HG02973 (cell line): ENCODE measurements at regions not wholly inside any gene's neighbourhood (a gene's known extent, or its start where the extent isn't known, plus 50 kb on each side); places are given as distances from the start of the nearest gene placed in this dataset.
A peak's percentile ranks its signal among the peaks of the same experiment; 100 is the strongest.
"Not testable (repeated sequence)": the region's sequence is repeated elsewhere in the genome, so short reads cannot be mapped to it uniquely, and the experiment has no call there.

Experiments
- ATAC-seq: cut with Tn5 transposase; IDR thresholded peaks from one replicate; pipeline ENCODE4 v1.9.1; 2021; ENCODE audit warnings: moderate library complexity; ENCODE audit not compliant: unreplicated experiment

DNA sequence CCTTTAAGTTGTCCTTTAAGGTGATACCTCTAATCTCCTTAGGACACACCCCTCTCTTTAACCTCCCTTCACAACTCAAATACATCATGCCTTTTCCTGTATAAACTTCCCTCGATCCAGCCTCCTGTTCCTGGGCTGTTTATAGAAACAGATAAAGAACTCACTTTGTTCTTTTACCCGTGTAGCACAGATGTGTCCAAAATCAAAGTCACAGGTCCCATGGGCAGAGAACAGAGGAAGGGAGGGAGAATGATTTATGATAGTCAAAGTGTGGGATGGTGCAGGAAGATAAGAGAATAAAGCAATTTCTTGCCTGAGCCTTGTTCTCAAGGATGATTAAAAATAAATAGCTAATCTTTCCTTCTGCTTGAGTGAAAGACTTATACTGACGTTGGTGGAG lies 50.3 kb upstream of the CABCOCO1 start:
- ATAC-seq = no peak

DNA sequence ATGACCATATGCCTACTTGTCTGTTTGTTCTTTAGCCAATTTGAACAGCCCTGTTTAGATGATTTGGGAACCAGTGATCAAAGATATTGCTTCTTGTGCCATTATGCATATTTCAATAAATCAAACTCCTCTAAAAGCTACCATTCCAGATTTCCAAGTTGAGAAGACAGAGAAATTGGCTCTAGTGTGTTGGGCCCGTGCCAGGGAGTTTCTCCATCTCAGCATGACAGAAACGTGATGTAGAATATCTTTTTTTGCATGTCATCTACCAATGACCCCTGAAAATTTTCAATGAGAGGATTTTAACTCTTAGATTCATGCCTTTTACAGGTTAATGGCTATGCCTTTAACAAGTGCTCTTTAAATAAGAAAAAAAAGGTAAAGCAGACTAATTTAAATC lies 50.7 kb upstream of the CABCOCO1 start:
- ATAC-seq = no peak

- ATAC-seq = no peak
Observed at GRCh38 chr10:61609701-61610100, 53.0 kb upstream of the CABCOCO1 start.

DNA sequence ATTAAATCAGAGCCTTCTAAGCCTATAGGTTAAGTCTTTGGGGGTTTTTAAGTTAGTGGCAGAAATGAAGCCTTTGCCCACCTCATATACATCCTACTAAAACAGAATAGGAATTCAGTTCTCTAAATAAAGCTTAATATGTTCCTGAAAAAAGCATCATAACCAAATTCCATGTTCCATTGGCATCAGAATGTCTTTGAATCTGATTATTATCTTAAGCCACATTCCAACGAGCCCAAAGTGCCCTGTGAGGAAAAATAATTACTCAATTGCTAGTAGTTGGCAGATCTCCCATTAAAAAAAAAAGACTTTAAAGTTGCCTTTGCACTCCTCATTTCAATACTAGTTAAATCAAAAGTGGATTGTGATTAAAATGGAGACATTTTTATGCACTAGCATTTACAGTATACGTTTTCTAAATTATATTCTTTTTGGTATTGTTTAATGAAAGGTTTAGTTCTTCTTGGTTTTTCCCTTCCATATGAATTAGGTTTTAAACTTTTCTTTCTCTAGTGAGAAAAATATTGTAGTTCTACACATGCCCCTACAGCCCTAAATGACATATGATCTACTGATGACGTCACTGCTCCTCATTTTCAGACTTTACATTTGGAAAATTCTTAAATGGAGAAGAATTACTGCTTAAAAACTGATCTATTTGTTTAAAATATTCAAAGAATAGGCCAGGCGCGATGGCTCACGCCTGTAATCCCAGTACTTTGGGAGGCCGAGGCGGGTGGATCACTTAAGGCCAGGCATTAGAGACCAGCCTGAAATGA lies 54.3 kb upstream of the CABCOCO1 start:
- ATAC-seq = no peak

DNA sequence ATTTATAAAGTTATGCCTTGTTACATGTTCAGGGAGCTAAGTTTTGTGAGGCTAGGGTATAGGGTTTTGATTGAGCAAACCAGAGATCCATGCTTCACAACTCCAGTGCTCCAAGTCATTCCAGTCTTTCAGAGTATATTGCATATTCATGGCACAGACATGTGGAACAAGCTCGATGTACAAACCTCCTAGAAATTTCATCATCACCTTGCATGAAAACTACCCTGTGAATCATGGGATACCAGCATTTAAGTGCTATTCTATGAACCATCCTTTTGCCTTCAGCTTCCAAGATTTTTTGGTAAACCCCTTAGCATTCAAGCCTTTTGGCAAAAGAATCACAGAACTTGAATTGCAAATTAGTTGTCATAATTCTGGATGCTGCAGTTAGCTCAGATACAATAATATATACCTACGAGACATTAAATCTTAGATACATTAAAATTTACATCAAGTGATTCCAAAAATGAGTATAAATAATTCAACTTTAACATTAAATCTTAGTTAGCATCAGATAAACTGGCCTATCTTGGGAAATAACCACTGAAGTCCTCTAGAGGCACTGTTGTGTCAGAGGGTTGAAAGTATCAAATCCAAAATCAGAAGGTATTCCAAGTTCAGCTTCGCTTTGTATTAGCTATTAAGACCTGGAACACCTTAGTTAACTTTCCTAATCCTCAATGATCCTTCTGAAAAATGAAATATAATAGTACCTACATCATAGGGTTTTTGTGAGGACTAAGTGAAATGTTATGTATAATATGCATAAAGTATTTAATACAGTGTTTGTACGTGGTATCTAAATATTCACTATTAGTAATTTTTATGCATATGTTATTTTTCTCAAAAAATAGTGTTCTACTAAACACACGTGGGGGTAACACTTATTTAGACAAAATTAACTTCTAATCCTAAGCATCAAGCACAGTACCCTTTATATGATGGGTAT lies 55.5 kb upstream of the CABCOCO1 start:
- ATAC-seq = peak; percentile 58

- ATAC-seq = no peak
Observed at GRCh38 chr10:61605221-61605620, 57.5 kb upstream of the CABCOCO1 start.

GRCh38 chr10:61600399-61600798 lies 62.3 kb upstream of the CABCOCO1 start:
- ATAC-seq = no peak

DNA sequence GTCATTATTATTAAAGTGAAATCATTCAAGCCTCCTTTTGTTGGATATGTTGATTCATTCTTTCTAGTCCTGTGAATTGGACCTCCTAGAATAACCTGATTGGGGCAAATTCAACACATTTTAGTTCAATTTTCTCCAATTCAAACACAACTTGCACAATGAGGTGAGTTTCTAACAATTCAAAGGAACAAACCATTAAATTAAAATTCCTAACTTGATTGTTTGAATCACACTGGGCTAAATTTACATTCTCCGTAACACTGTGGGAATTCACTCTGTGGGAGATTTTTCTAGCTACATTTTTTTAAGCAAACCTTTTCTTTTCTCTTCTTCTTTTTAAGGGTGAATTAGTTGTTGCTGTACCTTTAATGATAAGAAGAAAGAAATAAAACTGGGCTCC lies 68.3 kb upstream of the CABCOCO1 start:
- no peak for ATAC-seq

DNA sequence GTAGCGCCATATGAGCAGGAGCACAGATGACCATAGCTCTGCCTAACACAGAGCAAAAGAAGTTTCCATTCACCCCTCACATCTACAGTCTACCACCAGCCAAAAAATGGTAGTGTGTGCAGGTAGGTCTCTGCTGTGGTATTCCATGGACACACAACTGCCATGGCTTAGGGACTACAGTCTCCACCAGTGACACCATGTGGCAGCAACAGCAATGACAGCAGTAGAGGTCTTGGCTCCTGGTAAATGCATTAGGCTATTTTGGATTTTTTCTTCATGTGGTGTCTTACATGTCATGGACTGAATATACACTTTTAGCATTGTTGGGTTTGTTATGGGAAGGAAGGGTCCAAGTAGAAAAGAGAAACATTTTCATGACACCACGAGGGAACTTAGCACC lies 70.1 kb upstream of the CABCOCO1 start:
- ATAC-seq = peak; percentile 67

- ATAC-seq = no peak
Observed at GRCh38 chr10:61589547-61590243, 73.0 kb upstream of the CABCOCO1 start.

GRCh38 chr10:61588770-61589211 lies 73.9 kb upstream of the CABCOCO1 start:
- ATAC-seq = no peak

GRCh38 chr10:61586829-61587228 lies 75.9 kb upstream of the CABCOCO1 start:
- ATAC-seq = no peak

- ATAC-seq = no peak
Observed at GRCh38 chr10:61580608-61581007, 82.1 kb upstream of the CABCOCO1 start.

DNA sequence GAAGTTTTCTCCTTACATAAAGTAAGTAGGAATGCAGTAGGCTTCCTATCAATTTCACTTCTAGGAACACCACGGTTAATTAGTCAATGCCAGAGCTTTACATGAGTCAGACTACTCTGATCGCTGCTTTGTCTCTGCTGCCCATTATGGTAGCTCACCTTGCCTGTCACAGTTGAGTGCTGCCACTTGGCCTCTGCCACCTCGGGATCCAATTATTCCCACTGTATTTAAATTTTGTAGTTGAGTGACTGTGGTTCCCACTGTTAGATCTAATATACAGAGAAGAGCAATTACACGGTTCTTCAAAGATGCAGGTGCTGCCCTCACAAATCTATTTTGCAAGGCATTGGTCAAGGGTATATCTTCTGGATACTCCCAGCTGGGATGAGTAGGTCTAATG lies 92.5 kb upstream of the CABCOCO1 start:
- ATAC-seq = not testable (repeated sequence)

GRCh38 chr10:61567729-61568128 lies 95.0 kb upstream of the CABCOCO1 start:
- no peak for ATAC-seq

DNA sequence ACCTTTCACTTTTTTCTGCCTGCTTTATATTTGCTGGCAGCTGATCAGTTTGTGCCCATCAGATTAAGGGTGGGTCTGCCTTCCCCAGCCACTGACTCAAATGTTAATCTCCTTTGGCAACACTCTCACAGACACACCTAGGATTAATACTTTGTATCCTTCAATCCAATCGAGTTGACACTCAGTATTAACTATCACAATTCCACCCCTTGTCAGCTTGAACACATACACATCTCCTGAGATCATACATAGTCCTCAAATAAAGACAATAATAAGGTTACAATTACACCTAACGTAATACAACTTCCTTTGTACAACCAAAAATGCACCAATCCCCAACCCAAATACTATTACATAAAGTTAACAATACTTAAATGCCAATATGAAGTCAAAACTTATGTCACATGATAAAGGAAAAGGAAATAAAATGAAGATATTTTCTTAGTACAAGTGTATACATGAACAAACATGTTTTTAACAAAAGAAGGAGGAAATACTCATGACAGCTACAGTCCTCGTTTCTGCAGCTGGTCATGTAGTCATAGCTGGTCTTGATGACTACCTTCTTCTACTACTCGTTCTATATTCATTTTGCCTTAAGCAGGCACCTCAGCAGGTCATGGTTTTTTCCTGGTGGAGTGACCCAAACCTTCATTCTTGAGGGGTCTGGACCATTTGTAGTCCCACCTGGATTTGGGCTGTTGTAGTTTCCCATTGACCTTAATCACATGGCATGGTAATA lies 96.7 kb upstream of the CABCOCO1 start:
- ATAC-seq = no peak

- no peak for ATAC-seq
Observed at GRCh38 chr10:61564444-61564843, 98.3 kb upstream of the CABCOCO1 start.

GRCh38 chr10:61559615-61560014 lies 103.1 kb upstream of the CABCOCO1 start:
- no peak for ATAC-seq

DNA sequence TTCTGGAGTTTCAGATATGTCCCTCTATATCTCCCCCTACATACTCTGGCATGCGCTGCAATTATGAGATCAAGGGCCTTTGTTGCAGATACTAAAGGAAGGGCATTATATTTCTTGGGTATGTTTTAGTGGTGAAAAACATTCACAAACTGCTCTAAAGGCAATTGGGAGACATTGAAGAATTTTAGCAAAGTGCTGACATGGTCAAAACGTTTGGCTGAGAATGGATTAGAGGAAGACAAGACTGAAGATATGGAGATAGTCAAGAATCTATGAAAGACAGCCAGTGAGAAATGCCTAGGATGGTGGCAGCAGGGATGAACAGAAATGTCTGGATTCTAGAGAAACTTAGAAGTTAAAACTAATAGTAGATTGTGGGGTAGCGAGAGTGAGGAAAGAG lies 104.5 kb upstream of the CABCOCO1 start:
- ATAC-seq = no peak

GRCh38 chr10:61554925-61555324 lies 101.7 kb upstream of the TMEM26 start:
- no peak for ATAC-seq

DNA sequence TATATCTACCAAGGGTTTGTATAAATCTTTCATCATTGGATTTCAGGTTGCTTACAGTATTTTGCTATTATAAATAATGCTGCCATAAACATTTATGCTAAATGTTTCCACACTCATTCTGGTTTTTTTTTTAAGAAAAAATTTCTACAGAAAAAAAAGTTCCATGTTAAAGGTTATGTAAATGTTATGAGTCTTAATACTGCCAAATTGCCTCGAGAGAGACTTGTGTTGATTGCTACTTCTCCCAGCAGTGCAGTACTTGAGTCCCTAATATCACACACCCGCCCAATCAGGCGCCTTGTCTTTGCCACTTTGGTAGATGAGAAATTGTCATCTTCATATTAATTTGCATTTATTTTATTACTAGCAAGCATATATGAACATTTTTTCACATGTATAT lies 96.7 kb upstream of the TMEM26 start:
- no peak for ATAC-seq
